ENCODE measurements at regions not wholly inside any gene's neighbourhood (a gene's known extent, or its start where the extent isn't known, plus 50 kb on each side); places are given as distances from the start of the nearest gene placed in this dataset.

GRCh38 chr4:79043138-79043537, 103.9 kb upstream of the PAQR3 start:
- Histone ChIP-seq H2AFZ (ENCODE audit: low read depth, low read length) (peak overlapping the region; percentile 60; the same call in 1 of the 2 replicates), H3K79me2 (ENCODE audit: control insufficient read depth, insufficient read depth, low read length) (no peaks in the 10 kb centered on the region), H3K4me3 (no peak overlapping the region), H3K27me3 (ENCODE audit: control insufficient read depth in 2 of 2, insufficient read depth in 2 of 2, low read length in 2 of 2) (no peaks in the 10 kb centered on the region), H3K4me1 (replicated peaks in 1 of 2; ENCODE audit: control insufficient read depth in 2 of 2, insufficient read depth in 2 of 2, low read length in 2 of 2) (peaks cover 0 to 8% of the 10 kb centered on the region in 2 experiments; a peak in 1 of 5 replicates), H3K27ac (ENCODE audit: extremely low read depth, low read depth, low read length) (no peak overlapping the region), H3K36me3 (ENCODE audit: control insufficient read depth, insufficient read depth, low read length) (no peaks in the 10 kb centered on the region), H3K4me2 (ENCODE audit: insufficient read depth, low read length) (no peak overlapping the region), H3K9me1 (ENCODE audit: control insufficient read depth, insufficient read depth, low read length) (no peaks in the 10 kb centered on the region), H3K9me3 (replicated peaks; ENCODE audit: control insufficient read depth, insufficient read depth, low read depth, low read length) (no peaks in the 10 kb centered on the region), H4K20me1 (replicated peaks; ENCODE audit: control insufficient read depth, insufficient read depth, low read length) (no peaks in the 10 kb centered on the region), H3K9ac (ENCODE audit: insufficient read depth in 1 of 2, low read depth in 2 of 2, low read length in 2 of 2) (no peak overlapping the region)
- no peak for DNase-seq (ENCODE audit: extremely low read depth in 1 of 4, low spot score in 3 of 4)
- ChIA-PET CTCF (ENCODE audit: low intra/inter-chr PET ratio) (interaction anchor here (1.0 kb wide), 1 partner anchor 1293 kb away, joined by 3 read pairs; no protein-coding TSS in a partner anchor), POLR2A (no interaction called here)
- in situ Hi-C loops (cut with MboI), result loop anchor here (10.0 kb wide), 1 partner anchor 532 kb away; no protein-coding TSS in a partner anchor
- 50% methylated on average over 6 of the region's 6 CpGs for WGBS (ENCODE audit: insufficient coverage, low coverage, missing lambda C conversion rate)
- TF ChIP-seq ZNF436 (CRISPR knock-in tag; IDR thresholded peaks at IDR 0.05) (no peak), NFIC (IDR thresholded peaks at IDR 0.05) (peak; percentile 57)
- intact Hi-C loops (cut with micrococcal nuclease), result loop anchor here (2.0 to 10.0 kb wide), 7 partner anchors 90 to 1294 kb away; partner anchors contain the start of gene CFAP299
- BruUV-seq (replicated peaks), result no TSS peak
- no peak for ATAC-seq
- no peak for FAIRE-seq

- H3K79me2 ChIP-seq (ENCODE audit: control insufficient read depth, insufficient read depth, low read length), result no peaks in the 10 kb centered on the region
- no peaks in the 10 kb centered on the region for H4K20me1 ChIP-seq (replicated peaks; ENCODE audit: control insufficient read depth, insufficient read depth, low read length)
- FAIRE-seq (peak; percentile 84), DNase-seq (ENCODE audit: extremely low read depth in 1 of 4, low spot score in 3 of 4) (peak; percentile 13 to 69 (median 38)), ATAC-seq (peak; percentile 84)
- ChIA-PET POLR2A (no interaction called here), CTCF (ENCODE audit: low intra/inter-chr PET ratio) (interaction anchor here (0.5 to 1.0 kb wide), 3 partner anchors 137 to 1294 kb away, joined by 3 read pairs; no protein-coding TSS in a partner anchor)
- H3K36me3 ChIP-seq (ENCODE audit: control insufficient read depth, insufficient read depth, low read length), result no peaks in the 10 kb centered on the region
- no peak overlapping the region for H3K9ac ChIP-seq (ENCODE audit: insufficient read depth in 1 of 2, low read depth in 2 of 2, low read length in 2 of 2)
- H3K4me2 ChIP-seq (ENCODE audit: insufficient read depth, low read length), result no peak overlapping the region
- H3K4me1 ChIP-seq (replicated peaks in 1 of 2; ENCODE audit: control insufficient read depth in 2 of 2, insufficient read depth in 2 of 2, low read length in 2 of 2), result peaks cover 0 to 8% of the 10 kb centered on the region in 2 experiments; a peak in 1 of 5 replicates
- H3K9me3 ChIP-seq (replicated peaks; ENCODE audit: control insufficient read depth, insufficient read depth, low read depth, low read length), result no peaks in the 10 kb centered on the region
- no peak overlapping the region for H3K4me3 ChIP-seq
- no peak overlapping the region for H2AFZ ChIP-seq (ENCODE audit: low read depth, low read length)
- in situ Hi-C loops (cut with MboI) (loop anchor here (10.0 kb wide), 1 partner anchor 533 kb away; no protein-coding TSS in a partner anchor), intact Hi-C loops (cut with micrococcal nuclease) (loop anchor here (1.0 to 10.0 kb wide), 9 partner anchors 89 to 1295 kb away; partner anchors contain the start of gene CFAP299)
- WGBS (ENCODE audit: insufficient coverage, low coverage, missing lambda C conversion rate), result 77% methylated on average over 1 of the region's 1 CpG
- H3K9me1 ChIP-seq (ENCODE audit: control insufficient read depth, insufficient read depth, low read length), result no peaks in the 10 kb centered on the region
- no peaks in the 10 kb centered on the region for H3K27me3 ChIP-seq (ENCODE audit: control insufficient read depth in 2 of 2, insufficient read depth in 2 of 2, low read length in 2 of 2)
- H3K27ac ChIP-seq (ENCODE audit: extremely low read depth, low read depth, low read length), result no peak overlapping the region
- BruUV-seq (replicated peaks), result no TSS peak
- TF ChIP-seq HNRNPUL1 (IDR thresholded peaks at IDR 0.05; ENCODE audit: low read length), result no peak
- 0 out of 2 replicates have a peak, but pooled peaks have one; percentile 35 for TF ChIP-seq CHAMP1 (IDR thresholded peaks at IDR 0.05)
- peak; percentile 11; the same call in 1 of the 2 replicates for TF ChIP-seq JUND (IDR thresholded peaks at IDR 0.05; ENCODE audit: borderline replicate concordance, low read depth, low read length)
- TF ChIP-seq JUND (tag; IDR thresholded peaks at IDR 0.05; ENCODE audit: borderline replicate concordance, low read depth, low read length), result no peak
- no peak for TF ChIP-seq NR2C1 (IDR thresholded peaks at IDR 0.05)
- TF ChIP-seq NR2C1 (tag; IDR thresholded peaks at IDR 0.05), result no peak
- no peak for TF ChIP-seq ZNF79 (CRISPR knock-in tag; IDR thresholded peaks at IDR 0.05; ENCODE audit: low read depth)
- TF ChIP-seq DEAF1 (CRISPR knock-in tag; IDR thresholded peaks at IDR 0.05), result peak; percentile 86
These were observed 102.9 kb upstream of the PAQR3 start for GRCh38 chr4:79042079-79042674.

Measured in K562 (cell line).